NCI-H2227 (cell line): ENCODE measurements at regions not wholly inside any gene's neighbourhood (a gene's known extent, or its start where the extent isn't known, plus 50 kb on each side); places are given as distances from the start of the nearest gene placed in this dataset.

Experiments used
- DNase-seq: peaks from one replicate; lab custom pipeline; 2025; ENCODE audit not compliant: unreplicated experiment; lab: John Stamatoyannopoulos, UW

GRCh38 chr22:48675830-48676145 lies 1151.9 kb downstream of the BRD1 start:
- no peak for DNase-seq

- DNase-seq: no peak
These were observed 1152.4 kb downstream of the BRD1 start for GRCh38 chr22:48675141-48675829.

- DNase-seq: no peak
These were observed 1153.7 kb downstream of the BRD1 start for GRCh38 chr22:48673806-48674500.

GRCh38 chr22:48672387-48672786 lies 1155.3 kb downstream of the BRD1 start:
- DNase-seq: no peak

GRCh38 chr22:48670731-48671130 lies 1156.9 kb downstream of the BRD1 start:
- no peak for DNase-seq

GRCh38 chr22:48669986-48670716 lies 1157.5 kb downstream of the BRD1 start:
- no peak for DNase-seq

- DNase-seq: no peak
These were observed 1158.4 kb downstream of the BRD1 start for GRCh38 chr22:48669226-48669625.

GRCh38 chr22:48667289-48667688 lies 1160.4 kb downstream of the BRD1 start:
- no peak for DNase-seq

- no peak for DNase-seq
These were observed 1161.1 kb downstream of the BRD1 start for GRCh38 chr22:48666620-48667019.

- DNase-seq: no peak
These were observed 1162.2 kb downstream of the BRD1 start for GRCh38 chr22:48665311-48665995.

GRCh38 chr22:48664586-48664985 lies 1163.1 kb downstream of the BRD1 start:
- no peak for DNase-seq

- no peak for DNase-seq
These were observed 1164.4 kb downstream of the BRD1 start for GRCh38 chr22:48663297-48663696.

GRCh38 chr22:48662476-48663135 lies 1165.1 kb downstream of the BRD1 start:
- DNase-seq: no peak

- no peak for DNase-seq
These were observed 1165.7 kb downstream of the BRD1 start for GRCh38 chr22:48661984-48662383.

GRCh38 chr22:48660790-48661740 lies 1166.6 kb downstream of the BRD1 start:
- DNase-seq: no peak

GRCh38 chr22:48660104-48660789 lies 1167.4 kb downstream of the BRD1 start:
- no peak for DNase-seq

- DNase-seq: no peak
These were observed 1168.2 kb downstream of the BRD1 start for GRCh38 chr22:48659404-48659996.

GRCh38 chr22:48658871-48659270 lies 1168.8 kb downstream of the BRD1 start:
- no peak for DNase-seq

GRCh38 chr22:48658246-48658645 lies 1169.4 kb downstream of the BRD1 start:
- DNase-seq: no peak
